Loucy (cell line): ENCODE measurements at regions not wholly inside any gene's neighbourhood (a gene's known extent, or its start where the extent isn't known, plus 50 kb on each side); places are given as distances from the start of the nearest gene placed in this dataset.
"Not testable (repeated sequence)": the region's sequence is repeated elsewhere in the genome, so short reads cannot be mapped to it uniquely, and the experiment has no call there.

Experiments
- H2AFZ ChIP-seq: fragments of 200-600 bp; sonication (generic); 2 replicates; pipeline ENCODE4 v1.6.0; 2016; ENCODE audit warnings: antibody characterized with exemption, mild to moderate bottlenecking, low read length, moderate library complexity
- H3F3A ChIP-seq: fragments of 200-600 bp; 2 replicates; pipeline ENCODE4 v1.6.0; 2016; ENCODE audit warnings: antibody characterized with exemption, low read depth, mild to moderate bottlenecking
- H3K27me3 ChIP-seq: fragments of 200-600 bp; sonication (generic); 2 replicates; pipeline ENCODE4 v1.6.1; 2014; ENCODE audit warnings: low read length, mild to moderate bottlenecking; ENCODE audit not compliant: insufficient read depth, poor library complexity, severe bottlenecking
- H3K36me3 ChIP-seq: fragments of 200-600 bp; sonication (generic); 2 replicates; pipeline ENCODE4 v1.6.1; 2016; ENCODE audit warnings: low read length; ENCODE audit not compliant: insufficient read depth
- H3K4me1 ChIP-seq: fragments of 200-600 bp; sonication (generic); 2 replicates; pipeline ENCODE4 v1.5.1; 2014; ENCODE audit warnings: low read length, mild to moderate bottlenecking; ENCODE audit not compliant: insufficient read depth, poor library complexity, severe bottlenecking
- H3K4me2 ChIP-seq: fragments of 200-600 bp; sonication (generic); 2 replicates; pipeline ENCODE4 v1.6.0; 2014; ENCODE audit warnings: antibody characterized with exemption, low read length, low read depth, mild to moderate bottlenecking; ENCODE audit not compliant: poor library complexity, severe bottlenecking
- H3K4me3 ChIP-seq: fragments of 200-600 bp; sonication (generic); 2 replicates; pipeline ENCODE4 v1.5.1; 2014; ENCODE audit warnings: low read length, mild to moderate bottlenecking, mixed read lengths; ENCODE audit not compliant: poor library complexity, severe bottlenecking
- H3K79me2 ChIP-seq: fragments of 200-600 bp; sonication (generic); 2 replicates; pipeline ENCODE4 v1.6.1; 2014; ENCODE audit warnings: low read length; ENCODE audit not compliant: insufficient read depth
- H3K9ac ChIP-seq: fragments of 200-600 bp; sonication (generic); 2 replicates; pipeline ENCODE4 v1.6.0; 2014; ENCODE audit warnings: mild to moderate bottlenecking, low read depth, low read length, moderate library complexity; ENCODE audit not compliant: poor library complexity, severe bottlenecking
- H3K9me2 ChIP-seq: fragments of 200-600 bp; sonication (generic); replicated peaks from 2 replicates; pipeline ENCODE4 v1.6.1; 2016; ENCODE audit warnings: low read depth, low read length, mixed read lengths
- H3K9me3 ChIP-seq: fragments of 200-600 bp; sonication (generic); 2 replicates; pipeline ENCODE4 v1.6.1; 2014; ENCODE audit warnings: mild to moderate bottlenecking, antibody characterized with exemption, low read length, low read depth; ENCODE audit not compliant: insufficient read depth
- H4K20me1 ChIP-seq: fragments of 200-600 bp; sonication (generic); 2 replicates; pipeline ENCODE4 v1.6.0; 2014; ENCODE audit warnings: antibody characterized with exemption, low read length, mild to moderate bottlenecking; ENCODE audit not compliant: insufficient read depth, poor library complexity, severe bottlenecking
- CTCF ChIP-seq: fragments of 200-600 bp; sonication (generic); conservative IDR thresholded peaks from 2 replicates; pipeline ENCODE4 v1.5.1; 2014; ENCODE audit warnings: mild to moderate bottlenecking, antibody characterized with exemption, low read length
- EZH2phosphoT487 ChIP-seq: fragments of 200-600 bp; IDR thresholded peaks from 2 replicates; pipeline ENCODE4 v1.6.1; 2018; ENCODE audit warnings: antibody characterized with exemption, mild to moderate bottlenecking, moderate library complexity, borderline replicate concordance

- not testable (repeated sequence) for H3K4me3 ChIP-seq, H3K9ac ChIP-seq, H2AFZ ChIP-seq, H3K36me3 ChIP-seq, H3K27me3 ChIP-seq, H4K20me1 ChIP-seq, H3F3A ChIP-seq, H3K9me3 ChIP-seq, H3K4me1 ChIP-seq, H3K9me2 ChIP-seq, H3K4me2 ChIP-seq, H3K79me2 ChIP-seq
These were observed 121.8 kb downstream of the OR4M2 start for GRCh38 chr15:22201993-22202659.

GRCh38 chr15:22203208-22203607 is 122.9 kb downstream of the OR4M2 start:
- H3K4me3 ChIP-seq, H3K4me2 ChIP-seq, H3K9ac ChIP-seq, H3K4me1 ChIP-seq, H4K20me1 ChIP-seq, H3K9me2 ChIP-seq, H3K79me2 ChIP-seq, H3K27me3 ChIP-seq, H3K9me3 ChIP-seq, H3K36me3 ChIP-seq, H2AFZ ChIP-seq, H3F3A ChIP-seq: not testable (repeated sequence)

GRCh38 chr15:22209086-22209485 is 128.8 kb downstream of the OR4M2 start:
- H3K27me3 ChIP-seq, H4K20me1 ChIP-seq, H3K9me2 ChIP-seq: not testable (repeated sequence)

GRCh38 chr15:22222596-22222995 is 142.3 kb downstream of the OR4M2 start:
- not testable (repeated sequence) for H3K36me3 ChIP-seq, H3K27me3 ChIP-seq, H3K4me1 ChIP-seq, H3K4me3 ChIP-seq, H3K4me2 ChIP-seq, H4K20me1 ChIP-seq, H3K9me3 ChIP-seq, H3K79me2 ChIP-seq, H3K9ac ChIP-seq, H3K9me2 ChIP-seq, H2AFZ ChIP-seq, H3F3A ChIP-seq

More at GRCh38 chr15:22209086-22209485, 128.8 kb downstream of the OR4M2 start:
- H3K9me3 ChIP-seq, H3K79me2 ChIP-seq, H3F3A ChIP-seq, H3K4me3 ChIP-seq, H3K9ac ChIP-seq, H3K4me2 ChIP-seq, H2AFZ ChIP-seq, H3K4me1 ChIP-seq, H3K36me3 ChIP-seq: not testable (repeated sequence)

- no peaks in the 10 kb centered on the region for H3K36me3 ChIP-seq
- no peak for TF ChIP-seq EZH2phosphoT487
- TF ChIP-seq CTCF = 0 out of 2 replicates have a peak, but pooled peaks have one; percentile 12
- H3K9me3 ChIP-seq = no peaks in the 10 kb centered on the region
These were observed 143.9 kb downstream of the OR4M2 start for GRCh38 chr15:22224241-22224671.

GRCh38 chr15:22224961-22225360 is 144.6 kb downstream of the OR4M2 start:
- not testable (repeated sequence) for H3K4me1 ChIP-seq, H3K27me3 ChIP-seq, H3K9me2 ChIP-seq, H4K20me1 ChIP-seq, H3K9me3 ChIP-seq, H3K79me2 ChIP-seq, H3K36me3 ChIP-seq, H2AFZ ChIP-seq, H3K4me3 ChIP-seq, H3F3A ChIP-seq, H3K9ac ChIP-seq, H3K4me2 ChIP-seq

More at GRCh38 chr15:22224241-22224671, 143.9 kb downstream of the OR4M2 start:
- H3K4me3 ChIP-seq = no peak overlapping the region
- no peaks in the 10 kb centered on the region for H3K27me3 ChIP-seq
- no peak overlapping the region for H3K9ac ChIP-seq
- H3F3A ChIP-seq = no peaks in the 10 kb centered on the region
- H3K4me2 ChIP-seq = no peak overlapping the region
- H3K79me2 ChIP-seq = no peaks in the 10 kb centered on the region
- no peaks in the 10 kb centered on the region for H3K9me2 ChIP-seq
- H3K4me1 ChIP-seq = no peaks in the 10 kb centered on the region
- no peak overlapping the region for H2AFZ ChIP-seq
- no peaks in the 10 kb centered on the region for H4K20me1 ChIP-seq
